DOHH2 (cell line): ENCODE measurements at regions not wholly inside any gene's neighbourhood (a gene's known extent, or its start where the extent isn't known, plus 50 kb on each side); places are given as distances from the start of the nearest gene placed in this dataset.

Source experiments
- H3F3A ChIP-seq: fragments of 200-600 bp; sonication (generic), shearing (Covaris generic); 2 replicates; pipeline ENCODE4 v1.6.0; 2016; ENCODE audit warnings: antibody characterized with exemption, mild to moderate bottlenecking; ENCODE audit not compliant: control insufficient read depth, insufficient read depth
- H3K27ac ChIP-seq: fragments of 200-600 bp; sonication (generic); 2 replicates; pipeline ENCODE4 v1.5.1; 2014; ENCODE audit warnings: low read depth, mild to moderate bottlenecking, low read length, moderate library complexity
- H3K27me3 ChIP-seq: fragments of 200-600 bp; sonication (generic); 2 replicates; pipeline ENCODE4 v1.6.1; 2014; ENCODE audit warnings: mild to moderate bottlenecking, low read length, mixed read lengths; ENCODE audit not compliant: control insufficient read depth
- H3K36me3 ChIP-seq: fragments of 200-600 bp; sonication (generic); 2 replicates; pipeline ENCODE4 v1.6.1; 2014; ENCODE audit warnings: mild to moderate bottlenecking, low read length, moderate library complexity, mixed read lengths; ENCODE audit not compliant: control insufficient read depth
- H3K4me1 ChIP-seq: fragments of 200-600 bp; sonication (generic); 2 replicates; pipeline ENCODE4 v1.6.1; 2014; ENCODE audit warnings: mild to moderate bottlenecking, low read length, mixed read lengths; ENCODE audit not compliant: control insufficient read depth
- H3K4me2 ChIP-seq: fragments of 200-600 bp; sonication (generic); 2 replicates; pipeline ENCODE4 v1.6.0; 2014; ENCODE audit warnings: mild to moderate bottlenecking, low read length, moderate library complexity
- H3K4me3 ChIP-seq: fragments of 200-600 bp; sonication (generic); 2 replicates; pipeline ENCODE4 v1.5.1; 2014; ENCODE audit warnings: mild to moderate bottlenecking, low read length, mixed read lengths
- H3K79me2 ChIP-seq: fragments of 200-600 bp; sonication (generic); 2 replicates; pipeline ENCODE4 v1.6.1; 2014; ENCODE audit warnings: mild to moderate bottlenecking, low read length, mixed read lengths; ENCODE audit not compliant: control insufficient read depth
- H3K9me2 ChIP-seq: fragments of 200-600 bp; sonication (generic); replicated peaks from 2 replicates; pipeline ENCODE4 v1.6.1; 2014; ENCODE audit warnings: mild to moderate bottlenecking, low read length, mixed read lengths; ENCODE audit not compliant: control insufficient read depth
- H3K9me3 ChIP-seq: fragments of 200-600 bp; sonication (generic); 2 replicates; pipeline ENCODE4 v1.6.1; 2014; ENCODE audit warnings: antibody characterized with exemption, low read length, mixed read lengths; ENCODE audit not compliant: control insufficient read depth, insufficient read depth
- H4K20me1 ChIP-seq: fragments of 200-600 bp; sonication (generic); 2 replicates; pipeline ENCODE4 v1.6.0; 2014; ENCODE audit warnings: low read depth, mild to moderate bottlenecking, antibody characterized with exemption, low read length, moderate library complexity; ENCODE audit not compliant: control insufficient read depth, insufficient read depth
- CTCF ChIP-seq: fragments of 200-600 bp; sonication (generic); IDR thresholded peaks from one replicate; pipeline ENCODE4 v1.5.1; 2014; ENCODE audit warnings: antibody characterized with exemption, mild to moderate bottlenecking, low read depth, low read length; ENCODE audit not compliant: poor library complexity, severe bottlenecking
- EZH2phosphoT487 ChIP-seq: fragments of 200-600 bp; sonication (generic); IDR thresholded peaks from 2 replicates; pipeline ENCODE4 v1.6.1; 2017; ENCODE audit warnings: borderline replicate concordance, mild to moderate bottlenecking, antibody characterized with exemption, low read length, moderate library complexity, mixed read lengths

GRCh38 chr17:34481779-34482178 is 97.6 kb upstream of the TMEM132E start:
- Histone ChIP-seq H3K27me3 (peaks cover 5% of the 10 kb centered on the region; the same call in 1 of the 2 replicates), H4K20me1 (no peaks in the 10 kb centered on the region), H3K4me3 (no peak overlapping the region), H3K79me2 (no peaks in the 10 kb centered on the region), H3F3A (no peaks in the 10 kb centered on the region), H3K9me3 (no peaks in the 10 kb centered on the region), H3K4me2 (no peak overlapping the region), H3K4me1 (no peaks in the 10 kb centered on the region), H3K27ac (no peak overlapping the region), H3K9me2 (no peaks in the 10 kb centered on the region), H3K36me3 (no peaks in the 10 kb centered on the region)
- TF ChIP-seq EZH2phosphoT487 (no peak), CTCF (no peak)

- peaks cover 8% of the 10 kb centered on the region; the same call in 1 of the 2 replicates for H3K27me3 ChIP-seq
- H3K79me2 ChIP-seq: no peaks in the 10 kb centered on the region
- H3K27ac ChIP-seq: no peak overlapping the region
- no peak overlapping the region for H3K4me2 ChIP-seq
- TF ChIP-seq EZH2phosphoT487: no peak
- TF ChIP-seq CTCF: no peak
- no peak overlapping the region for H3K4me3 ChIP-seq
- H3K9me2 ChIP-seq: no peaks in the 10 kb centered on the region
- no peaks in the 10 kb centered on the region for H4K20me1 ChIP-seq
- no peaks in the 10 kb centered on the region for H3K4me1 ChIP-seq
- H3K9me3 ChIP-seq: no peaks in the 10 kb centered on the region
- no peaks in the 10 kb centered on the region for H3K36me3 ChIP-seq
- no peaks in the 10 kb centered on the region for H3F3A ChIP-seq
These were observed 100.0 kb upstream of the TMEM132E start for GRCh38 chr17:34479371-34479770.

GRCh38 chr17:34478244-34478643 is 101.1 kb upstream of the TMEM132E start:
- Histone ChIP-seq H3K27me3 (peaks cover 8% of the 10 kb centered on the region; the same call in 1 of the 2 replicates), H3K27ac (no peak overlapping the region), H4K20me1 (no peaks in the 10 kb centered on the region), H3K79me2 (no peaks in the 10 kb centered on the region), H3K4me1 (no peaks in the 10 kb centered on the region), H3K4me2 (no peak overlapping the region), H3K9me3 (no peaks in the 10 kb centered on the region), H3K4me3 (no peak overlapping the region), H3F3A (no peaks in the 10 kb centered on the region), H3K9me2 (no peaks in the 10 kb centered on the region), H3K36me3 (no peaks in the 10 kb centered on the region)
- TF ChIP-seq EZH2phosphoT487: no peak
- TF ChIP-seq CTCF: no peak

GRCh38 chr17:34475296-34475695 is 104.1 kb upstream of the TMEM132E start:
- H3K9me2 ChIP-seq: no peaks in the 10 kb centered on the region
- no peaks in the 10 kb centered on the region for H4K20me1 ChIP-seq
- no peaks in the 10 kb centered on the region for H3K36me3 ChIP-seq
- H3F3A ChIP-seq: no peaks in the 10 kb centered on the region
- H3K27ac ChIP-seq: no peak overlapping the region
- H3K9me3 ChIP-seq: no peaks in the 10 kb centered on the region
- no peak for TF ChIP-seq EZH2phosphoT487
- no peak for TF ChIP-seq CTCF
- H3K27me3 ChIP-seq: peaks cover 8% of the 10 kb centered on the region; the same call in 1 of the 2 replicates
- no peak overlapping the region for H3K4me3 ChIP-seq
- no peak overlapping the region for H3K4me2 ChIP-seq
- no peaks in the 10 kb centered on the region for H3K79me2 ChIP-seq
- no peaks in the 10 kb centered on the region for H3K4me1 ChIP-seq
